ENCODE measurements at regions not wholly inside any gene's neighbourhood (a gene's known extent, or its start where the extent isn't known, plus 50 kb on each side); places are given as distances from the start of the nearest gene placed in this dataset.

- no peak for TF ChIP-seq YY1 (IDR thresholded peaks at IDR 0.05; ENCODE audit: insufficient read depth, insufficient read length)
- TF ChIP-seq ZNF274 (IDR thresholded peaks at IDR 0.05; ENCODE audit: low read depth, low read length), result no peak
These were observed 717.5 kb upstream of the LRRN3 start for GRCh38 chr7:110373416-110373815.
